CD14-positive monocyte (primary cell): ENCODE measurements at regions not wholly inside any gene's neighbourhood (a gene's known extent, or its start where the extent isn't known, plus 50 kb on each side); places are given as distances from the start of the nearest gene placed in this dataset.

Experiments used
- DNase-seq, 3 donors: peaks; one replicate each; pipeline ENCODE4 v3.0.0-alpha.2; 2011 to 2022
- H2AFZ ChIP-seq: 2 replicates; pipeline ENCODE4 v1.6.0; 2012; ENCODE audit warnings: mild to moderate bottlenecking, low read depth, low read length, inconsistent platforms; ENCODE audit not compliant: insufficient read depth, poor library complexity, severe bottlenecking
- H3K27ac ChIP-seq, 2 donors: 1 replicate in 1 of 2; 2 replicates in 1 of 2; pipeline ENCODE4 v1.5.1; 2012 to 2013; ENCODE audit warnings: low read length in 2 of 2, control low read depth in 1 of 2, inconsistent platforms in 1 of 2, low read depth in 1 of 2, mild to moderate bottlenecking in 1 of 2
- H3K27me3 ChIP-seq, 2 donors: one replicate each; pipeline versions ENCODE4 v1.6.0 to v1.6.1; 2011 to 2013; ENCODE audit warnings: low read length in 2 of 2; ENCODE audit not compliant: control insufficient read depth in 2 of 2, insufficient read depth in 2 of 2
- H3K36me3 ChIP-seq, 2 donors: replicated peaks in 1 of 2; 1 replicate in 1 of 2; 2 replicates in 1 of 2; pipeline versions ENCODE4 v1.5.1 to v1.6.1; 2012 to 2013; ENCODE audit warnings: low read length in 2 of 2, control low read depth in 1 of 2, inconsistent platforms in 1 of 2, mild to moderate bottlenecking in 1 of 2; ENCODE audit not compliant: insufficient read depth in 2 of 2, control insufficient read depth in 1 of 2
- H3K4me1 ChIP-seq, 2 donors: 1 replicate in 1 of 2; 2 replicates in 1 of 2; pipeline versions ENCODE4 v1.5.1 to v1.6.1; 2012 to 2013; ENCODE audit warnings: low read length in 2 of 2, control low read depth in 1 of 2, inconsistent platforms in 1 of 2, mild to moderate bottlenecking in 1 of 2, moderate library complexity in 1 of 2; ENCODE audit not compliant: insufficient read depth in 2 of 2, control insufficient read depth in 1 of 2
- H3K4me2 ChIP-seq: replicated peaks from 2 replicates; pipeline ENCODE3; 2012; ENCODE audit warnings: low read length, moderate library complexity, mild to moderate bottlenecking; ENCODE audit not compliant: poor library complexity, severe bottlenecking; ENCODE audit errors: extremely low read depth
- H3K4me3 ChIP-seq, 3 experiments: fragments of 200-600 bp in 1 of 3; sonication (generic) in 1 of 3; replicated peaks in 1 of 3; 1 replicate in 2 of 3; 2 replicates in 1 of 3; pipeline ENCODE4 v1.5.1; 2011 to 2013; ENCODE audit warnings: low read length in 3 of 3, mild to moderate bottlenecking in 3 of 3, control low read depth in 2 of 3, low read depth in 2 of 3, inconsistent platforms in 1 of 3, moderate library complexity in 1 of 3
- H3K79me2 ChIP-seq: 2 replicates; pipeline ENCODE4 v1.6.0; 2012; ENCODE audit warnings: mild to moderate bottlenecking, control low read depth, inconsistent platforms, low read length, moderate library complexity; ENCODE audit not compliant: insufficient read depth
- H3K9ac ChIP-seq: 2 replicates; pipeline ENCODE4 v1.6.0; 2017; ENCODE audit warnings: low read length, mild to moderate bottlenecking; ENCODE audit not compliant: insufficient read depth, poor library complexity, severe bottlenecking
- H3K9me3 ChIP-seq, 2 donors: replicated peaks in 1 of 2; 1 replicate in 1 of 2; 2 replicates in 1 of 2; pipeline versions ENCODE4 v1.5.1 to v1.6.1; 2012 to 2013; ENCODE audit warnings: low read length in 2 of 2, control low read depth in 1 of 2; ENCODE audit not compliant: control insufficient read depth in 1 of 2, insufficient read depth in 1 of 2
- H4K20me1 ChIP-seq: 2 replicates; pipeline ENCODE4 v1.6.0; 2012; ENCODE audit warnings: mild to moderate bottlenecking, low read length, control low read depth, moderate library complexity; ENCODE audit not compliant: insufficient read depth
- H3K27ac Mint-ChIP-seq, 7 donors: one replicate each; pipeline ENCODE4 v1.8.0; 2020; ENCODE audit warnings: mild to moderate bottlenecking in 7 of 7, mixed read lengths in 7 of 7, moderate library complexity in 6 of 7, inconsistent platforms in 2 of 7
- H3K27me3 Mint-ChIP-seq, 3 donors: one replicate each; pipeline ENCODE4 v1.8.0; 2021 to 2022; ENCODE audit warnings: low read depth in 3 of 3, mild to moderate bottlenecking in 3 of 3, mixed read lengths in 3 of 3, moderate library complexity in 3 of 3, inconsistent platforms in 1 of 3
- H3K36me3 Mint-ChIP-seq, 2 donors: one replicate each; pipeline ENCODE4 v1.8.0; 2020; ENCODE audit warnings: mixed read lengths in 2 of 2, inconsistent platforms in 1 of 2, mild to moderate bottlenecking in 1 of 2
- H3K4me1 Mint-ChIP-seq: one replicate; pipeline ENCODE4 v1.8.0; 2020; ENCODE audit warnings: mild to moderate bottlenecking, mixed read lengths
- H3K4me3 Mint-ChIP-seq, 2 donors: one replicate each; pipeline ENCODE4 v1.8.0; 2020; ENCODE audit warnings: mild to moderate bottlenecking in 2 of 2, mixed read lengths in 2 of 2, moderate library complexity in 1 of 2
- H3K9me3 Mint-ChIP-seq, 7 donors: one replicate each; pipeline ENCODE4 v1.8.0; 2020 to 2022; ENCODE audit warnings: mixed read lengths in 7 of 7, mild to moderate bottlenecking in 6 of 7, moderate library complexity in 6 of 7, inconsistent platforms in 2 of 7
- WGBS: methylation state at CpG from one replicate; pipeline ENCODE4 v1.1.5; 2013; ENCODE audit warnings: missing lambda C conversion rate; ENCODE audit not compliant: insufficient coverage; 5-methylcytosine and 5-hydroxymethylcytosine counted together
- intact Hi-C, 2 donors: fragments of 100-400 bp; cut with micrococcal nuclease; formaldehyde crosslinking; loops; one replicate each; pipeline versions ENCODE4 v1.15.0 to v1.15.1; 2023
- TF ChIP-seq, protein P1 (sequence below): fragments of 200-600 bp; IDR thresholded peaks from one replicate; pipeline ENCODE4 v1.8.0; 2022; ENCODE audit warnings: antibody characterized with exemption, mild to moderate bottlenecking

DNA sequence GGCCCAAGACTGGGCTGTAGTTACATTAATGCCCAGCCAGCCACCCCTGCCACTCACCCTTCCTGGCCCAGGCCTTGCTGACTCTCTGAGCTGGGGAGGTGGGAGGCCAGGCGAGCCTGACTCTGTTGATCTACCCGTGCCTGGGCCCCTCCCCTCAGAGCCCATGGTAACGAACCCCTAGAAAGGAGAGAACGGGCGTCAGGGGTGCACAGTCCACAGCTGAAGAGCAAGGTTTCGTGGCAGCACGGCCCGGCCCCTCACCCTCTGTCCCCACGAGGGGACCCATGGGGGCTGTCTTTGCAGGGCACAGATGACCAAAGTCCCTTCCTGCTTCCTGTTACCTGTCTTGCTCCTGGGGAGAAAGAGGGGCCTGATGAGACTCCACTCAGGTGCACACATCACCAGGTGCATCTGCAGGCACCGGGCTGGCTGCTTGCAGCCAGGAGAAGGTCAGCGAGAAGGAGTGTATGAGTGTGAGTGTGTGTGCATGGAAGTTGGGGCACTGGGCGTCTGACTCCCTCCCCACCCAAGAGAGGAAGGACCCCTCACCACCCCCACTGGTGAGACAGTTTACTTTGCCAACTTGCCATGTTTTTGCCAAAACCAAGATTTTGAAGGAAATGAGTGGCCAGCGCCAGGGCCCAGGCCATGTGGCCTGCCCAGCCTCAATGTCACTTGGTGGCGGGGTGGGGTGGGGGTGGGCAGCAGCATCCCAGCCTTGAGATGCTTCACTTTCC lies 359.1 kb downstream of the SEC14L1 start:
- no peak overlapping the region for H3K9ac ChIP-seq
- H3K27me3 ChIP-seq = no peaks in the 10 kb centered on the region
- no peak overlapping the region for H3K27ac ChIP-seq
- no peak for DNase-seq
- peaks cover 4% of the 10 kb centered on the region for H3K4me1 Mint-ChIP-seq
- H3K9me3 ChIP-seq = no peaks in the 10 kb centered on the region
- WGBS = 89% methylated on average over 7 of the region's 14 CpGs
- peaks cover 47% of the 10 kb centered on the region for H4K20me1 ChIP-seq
- H3K27ac Mint-ChIP-seq = no peak overlapping the region
- TF ChIP-seq, protein P1, sequence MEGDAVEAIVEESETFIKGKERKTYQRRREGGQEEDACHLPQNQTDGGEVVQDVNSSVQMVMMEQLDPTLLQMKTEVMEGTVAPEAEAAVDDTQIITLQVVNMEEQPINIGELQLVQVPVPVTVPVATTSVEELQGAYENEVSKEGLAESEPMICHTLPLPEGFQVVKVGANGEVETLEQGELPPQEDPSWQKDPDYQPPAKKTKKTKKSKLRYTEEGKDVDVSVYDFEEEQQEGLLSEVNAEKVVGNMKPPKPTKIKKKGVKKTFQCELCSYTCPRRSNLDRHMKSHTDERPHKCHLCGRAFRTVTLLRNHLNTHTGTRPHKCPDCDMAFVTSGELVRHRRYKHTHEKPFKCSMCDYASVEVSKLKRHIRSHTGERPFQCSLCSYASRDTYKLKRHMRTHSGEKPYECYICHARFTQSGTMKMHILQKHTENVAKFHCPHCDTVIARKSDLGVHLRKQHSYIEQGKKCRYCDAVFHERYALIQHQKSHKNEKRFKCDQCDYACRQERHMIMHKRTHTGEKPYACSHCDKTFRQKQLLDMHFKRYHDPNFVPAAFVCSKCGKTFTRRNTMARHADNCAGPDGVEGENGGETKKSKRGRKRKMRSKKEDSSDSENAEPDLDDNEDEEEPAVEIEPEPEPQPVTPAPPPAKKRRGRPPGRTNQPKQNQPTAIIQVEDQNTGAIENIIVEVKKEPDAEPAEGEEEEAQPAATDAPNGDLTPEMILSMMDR = no peak
- H3K9me3 Mint-ChIP-seq = no peaks in the 10 kb centered on the region
- H3K36me3 ChIP-seq = peaks cover 49 to 62% of the 10 kb centered on the region in 2 donors
- H3K27me3 Mint-ChIP-seq = no peaks in the 10 kb centered on the region
- no peak overlapping the region for H3K4me3 Mint-ChIP-seq
- peaks cover 39 to 63% of the 10 kb centered on the region in 2 donors for H3K36me3 Mint-ChIP-seq
- intact Hi-C loops = no loop called here
- no peak overlapping the region for H2AFZ ChIP-seq
- no peaks in the 10 kb centered on the region for H3K79me2 ChIP-seq
- no peak overlapping the region for H3K4me3 ChIP-seq
- no peak overlapping the region for H3K4me2 ChIP-seq
- H3K4me1 ChIP-seq = peaks cover 5% of the 10 kb centered on the region in 2 donors

DNA sequence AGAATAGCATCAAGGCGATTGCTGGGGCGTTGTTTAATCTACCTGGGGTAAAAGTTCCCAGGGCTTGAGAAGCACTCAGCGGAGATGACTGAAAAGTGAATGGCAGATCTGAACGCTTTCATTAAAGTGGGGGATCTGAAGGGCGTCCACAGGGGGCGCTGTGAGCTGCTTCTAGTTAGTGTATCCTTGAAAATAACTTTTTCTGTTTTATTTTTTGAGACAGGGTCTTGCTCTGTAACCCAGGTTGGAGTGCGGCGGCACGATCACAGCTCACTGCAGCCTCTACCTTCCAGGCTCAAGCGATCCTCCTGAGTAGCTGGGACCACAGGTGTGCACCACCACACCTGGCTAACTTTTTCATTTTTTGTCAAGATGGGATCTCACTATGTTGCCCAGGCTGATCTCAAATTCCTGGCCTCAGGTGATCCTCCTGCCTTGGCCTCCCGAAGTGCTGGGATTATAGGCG lies 360.4 kb downstream of the SEC14L1 start:
- Histone ChIP-seq H3K27me3 (no peaks in the 10 kb centered on the region), H3K4me2 (no peak overlapping the region), H3K79me2 (no peaks in the 10 kb centered on the region), H3K4me1 (no peaks in the 10 kb centered on the region), H4K20me1 (peaks cover 35% of the 10 kb centered on the region), H2AFZ (no peak overlapping the region), H3K27ac (no peak overlapping the region), H3K4me3 (no peak overlapping the region), H3K9ac (no peak overlapping the region), H3K36me3 (peaks cover 40 to 51% of the 10 kb centered on the region in 2 donors), H3K9me3 (no peaks in the 10 kb centered on the region)
- Mint-ChIP-seq H3K9me3 (no peaks in the 10 kb centered on the region), H3K27me3 (peaks cover 0 to under 1% (median 0%) of the 10 kb centered on the region in 3 donors), H3K36me3 (peaks cover 31 to 50% of the 10 kb centered on the region in 2 donors), H3K4me3 (no peak overlapping the region), H3K4me1 (no peaks in the 10 kb centered on the region), H3K27ac (peak overlapping the region in 1 of 7 donors; percentile 32)
- 93% methylated on average over 9 of the region's 12 CpGs for WGBS
- TF ChIP-seq, protein P1 = peak; percentile 68
- no peak for DNase-seq
- intact Hi-C loops = no loop called here
